IPS DF 19.7 (cell line): ENCODE measurements at regions not wholly inside any gene's neighbourhood (a gene's known extent, or its start where the extent isn't known, plus 50 kb on each side); places are given as distances from the start of the nearest gene placed in this dataset.

Experiments used
- DNase-seq: peaks from one replicate; pipeline ENCODE4 v3.0.0-alpha.2; 2013; ENCODE audit warnings: low read depth, low spot score

DNA sequence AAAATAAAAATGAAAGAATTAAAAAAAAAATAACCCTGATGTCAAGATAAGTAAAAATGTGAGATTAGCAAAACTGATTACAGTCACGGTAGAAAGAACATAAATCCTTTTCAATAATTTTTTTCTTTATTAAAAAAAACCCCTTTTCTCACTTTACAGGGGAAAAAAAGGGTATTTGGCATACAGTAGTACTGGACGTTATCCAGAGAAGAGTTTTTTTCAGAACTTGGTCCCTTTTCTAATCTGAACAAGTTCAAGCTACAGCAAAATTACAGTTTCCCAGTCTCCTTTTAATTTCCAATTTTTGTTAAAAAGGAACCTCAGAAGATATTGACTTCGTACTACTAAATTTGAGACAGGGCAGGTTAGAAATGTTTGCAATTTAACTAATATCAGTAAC, 134.7 kb upstream of the DCN start:
- DNase-seq = no peak

DNA sequence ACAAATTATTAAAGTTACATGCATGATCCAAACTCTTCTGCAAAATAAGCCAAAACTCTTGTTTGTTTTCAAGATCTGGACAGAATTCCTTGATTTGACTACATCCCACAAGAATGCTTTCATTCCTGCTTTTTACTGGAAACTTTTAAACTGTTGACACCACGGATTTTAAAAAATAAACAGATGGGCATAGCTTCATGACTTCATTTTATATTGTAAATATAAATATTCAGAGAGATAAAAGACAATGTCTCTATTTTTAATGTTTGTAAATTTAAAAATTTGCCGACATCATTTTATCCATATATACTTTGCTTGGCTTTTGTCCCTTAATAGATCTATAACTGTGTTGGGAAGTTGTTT, 134.3 kb upstream of the DCN start:
- no peak for DNase-seq

DNA sequence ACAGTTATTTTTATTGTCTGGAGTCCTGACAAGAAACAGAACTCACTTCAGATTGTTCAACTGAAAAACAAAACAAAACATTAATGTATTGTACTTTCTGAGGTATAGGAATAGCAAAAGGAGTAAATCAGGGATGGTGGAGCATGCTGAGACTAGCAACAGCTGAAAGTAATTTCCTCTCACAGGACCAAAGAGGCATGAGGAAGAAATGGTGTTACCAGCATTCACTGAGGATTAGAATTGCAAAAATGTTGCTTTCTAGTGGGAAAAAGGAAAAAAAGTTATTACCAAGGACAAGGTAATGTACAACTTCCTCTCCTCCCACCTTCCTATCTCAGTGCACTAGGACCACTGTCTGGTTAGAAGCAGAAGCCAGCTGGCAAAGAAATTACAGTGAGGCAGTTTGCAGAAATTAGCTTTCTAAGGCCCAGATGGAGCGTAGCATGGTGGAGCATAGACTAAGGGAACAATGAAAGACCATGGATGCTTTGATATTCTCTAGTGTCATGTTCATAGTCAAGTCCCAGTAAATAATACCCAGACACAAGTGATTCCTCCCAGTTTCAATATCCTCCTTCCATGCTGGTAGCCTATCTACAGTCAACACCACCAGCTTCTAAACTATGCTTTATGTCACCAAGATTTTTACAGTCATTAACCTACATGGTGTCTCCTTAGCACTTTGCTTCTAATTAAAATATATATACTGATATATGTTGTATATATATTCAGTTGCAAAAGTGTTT, 133.7 kb upstream of the DCN start:
- DNase-seq = no peak

DNA sequence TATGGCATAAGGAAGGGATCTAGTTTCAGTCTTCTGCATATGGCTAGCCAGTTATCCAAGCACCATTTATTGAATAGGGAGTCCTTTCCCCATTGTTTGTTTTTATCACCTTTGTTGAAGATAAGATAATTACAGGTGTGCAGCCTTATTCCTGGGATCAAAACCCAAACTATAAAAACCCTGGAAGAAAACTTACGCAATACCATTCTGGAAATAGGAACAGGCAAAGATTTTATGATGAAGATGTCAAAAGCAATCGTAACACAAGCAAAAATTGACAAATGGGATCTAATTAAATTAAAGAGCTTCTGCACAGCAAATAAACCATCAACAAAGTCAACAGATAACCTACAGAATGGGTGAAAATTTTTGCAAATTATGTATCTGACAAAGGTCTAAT, 128.5 kb upstream of the DCN start:
- no peak for DNase-seq

DNA sequence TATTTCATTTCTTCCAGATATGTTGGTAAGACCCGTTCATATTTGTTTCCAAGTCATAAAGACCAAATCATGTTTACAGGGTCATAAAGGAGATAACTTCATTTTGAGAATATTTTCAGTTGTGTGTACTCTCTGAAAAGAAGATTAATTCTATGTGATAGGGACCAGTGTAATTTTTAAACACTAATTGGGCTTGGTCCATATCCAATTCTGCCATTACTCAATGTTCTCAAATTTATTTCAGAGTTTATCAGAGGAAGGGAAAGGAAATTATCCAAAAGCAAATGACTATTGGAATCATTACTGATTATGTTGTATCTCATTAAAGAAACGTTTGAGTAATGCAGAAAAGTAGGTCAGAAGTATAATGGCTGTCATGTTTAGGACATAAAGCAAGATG, 126.8 kb upstream of the DCN start:
- DNase-seq = no peak

DNA sequence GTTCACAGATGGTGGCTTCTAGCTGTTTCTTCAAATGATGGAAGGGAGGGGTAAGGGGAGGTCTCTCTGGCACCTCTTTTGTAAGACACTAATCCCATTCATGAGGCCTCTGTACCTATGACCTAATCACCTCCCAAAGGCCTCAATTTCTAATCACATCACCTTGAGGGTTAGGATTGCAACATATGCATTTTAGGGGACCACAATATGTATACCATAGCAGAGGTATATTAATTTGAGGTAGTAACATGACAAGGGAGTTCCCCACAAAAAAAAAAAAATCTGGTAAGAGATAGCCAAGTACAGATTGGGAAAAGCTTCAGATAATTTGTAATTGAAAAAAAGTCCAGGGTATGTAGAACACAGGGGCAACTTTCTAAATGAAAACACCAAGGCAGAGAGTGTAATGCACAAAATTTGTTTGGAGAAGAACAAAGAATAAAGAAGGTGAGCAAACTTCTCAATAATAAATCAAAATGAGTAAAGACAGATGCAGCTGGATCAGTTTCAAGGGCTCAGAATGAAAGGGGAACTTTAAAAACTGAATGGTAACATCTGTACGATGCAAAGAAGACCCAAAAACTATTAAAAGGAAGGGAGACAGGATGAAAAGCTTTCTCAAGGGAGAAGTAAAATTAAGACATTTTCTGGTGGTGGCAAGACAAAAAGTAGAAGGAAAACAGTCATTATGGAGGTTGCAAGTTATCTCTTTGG, 125.5 kb upstream of the DCN start:
- DNase-seq = no peak

DNA sequence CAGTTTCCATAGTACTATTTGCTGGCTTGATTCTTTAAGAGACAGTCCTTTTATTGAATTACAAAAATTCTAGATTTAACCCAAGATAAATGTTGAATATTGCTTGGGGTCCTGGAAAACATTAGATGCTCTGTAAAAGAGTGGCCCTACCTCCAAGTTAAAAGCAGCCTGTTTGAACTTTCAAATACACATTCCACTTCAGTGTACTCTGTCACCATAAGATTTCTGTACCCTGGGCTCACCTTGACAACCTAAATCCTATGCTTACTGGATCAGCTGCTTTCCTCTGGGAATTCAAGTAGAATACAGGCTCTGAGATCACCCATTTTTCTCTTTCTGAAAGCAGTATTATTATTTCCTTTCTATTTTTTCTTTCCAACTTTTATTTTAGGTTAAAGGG, 107.7 kb upstream of the DCN start:
- DNase-seq = no peak

DNA sequence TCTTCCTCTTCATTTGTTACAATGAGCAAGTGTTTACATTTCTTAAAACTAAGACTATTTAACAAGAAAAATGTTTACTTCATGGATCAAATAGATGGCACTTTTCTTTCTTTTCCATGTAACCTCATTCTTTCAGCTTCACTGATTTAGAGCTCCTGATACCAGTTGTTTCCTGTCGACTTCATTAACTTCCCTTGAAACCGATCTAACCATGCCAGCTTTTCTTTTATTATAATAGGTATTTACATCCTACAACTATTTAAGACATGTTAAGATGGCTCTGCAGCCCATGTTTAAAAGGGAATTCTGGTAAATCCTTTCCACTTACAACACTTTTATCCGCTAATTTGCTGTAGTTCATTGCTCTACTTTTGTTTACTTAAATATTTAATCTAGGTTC, 107.3 kb upstream of the DCN start:
- DNase-seq = no peak

DNA sequence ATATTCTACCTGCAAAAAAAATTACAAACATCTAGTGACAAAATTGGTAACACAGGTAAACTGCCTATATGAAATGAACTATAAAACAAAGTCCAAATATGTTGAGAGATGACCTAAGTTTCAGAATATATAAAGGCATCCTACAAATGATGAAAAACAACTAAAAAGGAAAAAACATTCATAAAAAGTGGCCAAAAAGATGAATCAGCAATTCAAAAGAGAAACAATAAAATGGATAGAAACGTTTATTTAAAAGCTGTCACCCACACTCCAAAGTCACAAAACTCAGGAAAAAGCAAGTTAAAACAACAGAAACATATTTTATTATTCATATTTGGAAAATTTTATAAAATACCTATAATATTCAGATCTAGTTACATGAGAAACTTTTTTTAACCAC, 106.5 kb upstream of the DCN start:
- DNase-seq = no peak

DNA sequence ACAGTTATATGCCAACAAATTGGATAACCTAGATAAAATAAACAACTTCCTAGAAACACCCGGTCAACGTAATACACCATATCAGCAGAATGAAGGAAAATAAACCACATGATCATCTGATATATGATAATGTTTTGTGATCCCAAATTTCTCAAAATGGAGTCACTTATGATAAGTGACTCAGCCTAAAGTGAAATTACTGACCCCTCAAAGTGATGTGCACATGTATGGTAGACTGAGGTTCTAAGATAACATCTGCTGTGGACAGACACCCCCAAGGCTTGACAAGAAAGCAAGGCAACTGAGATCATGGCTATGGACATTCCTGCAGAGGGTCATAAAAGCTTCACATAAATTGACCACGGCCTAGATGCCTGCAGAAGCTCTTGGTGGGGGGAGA, 105.1 kb upstream of the DCN start:
- no peak for DNase-seq

DNA sequence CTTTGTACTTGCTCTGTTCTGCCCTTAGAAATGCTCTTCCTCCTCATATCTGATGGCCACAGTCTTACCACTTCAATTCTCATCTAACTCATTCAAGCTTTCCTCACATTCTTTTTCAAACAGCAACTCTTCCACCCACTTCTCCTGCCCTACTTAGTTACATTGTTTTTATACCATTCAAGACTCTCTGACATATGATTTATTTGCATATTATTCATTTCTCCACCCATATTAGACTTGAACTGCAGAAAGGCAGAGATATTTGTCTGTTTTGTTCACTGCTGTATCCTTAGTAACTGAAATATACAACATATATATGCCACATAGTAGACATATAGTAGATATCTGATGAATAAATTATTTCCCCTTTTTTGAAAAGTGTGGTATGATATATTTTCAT, 95.5 kb upstream of the DCN start:
- DNase-seq = no peak

DNA sequence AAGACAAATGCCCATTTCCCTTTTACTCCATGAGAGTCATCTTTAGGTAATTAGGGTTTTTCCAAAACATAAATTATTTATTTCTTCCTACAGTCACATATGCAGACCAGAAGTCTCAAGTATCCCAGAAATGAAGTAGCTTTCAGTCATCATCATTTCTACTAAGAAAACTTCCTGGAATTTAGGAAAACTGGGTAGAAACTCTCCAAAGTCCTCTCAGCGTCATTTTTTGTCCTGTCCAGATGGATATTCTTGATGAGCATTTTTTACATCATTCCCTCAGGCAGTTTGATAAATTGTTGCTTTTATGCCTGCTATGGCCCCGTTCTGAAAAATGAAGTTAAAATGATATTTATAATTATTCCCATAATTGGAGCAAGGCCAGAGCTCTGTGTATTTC, 93.9 kb upstream of the DCN start:
- DNase-seq = no peak

DNA sequence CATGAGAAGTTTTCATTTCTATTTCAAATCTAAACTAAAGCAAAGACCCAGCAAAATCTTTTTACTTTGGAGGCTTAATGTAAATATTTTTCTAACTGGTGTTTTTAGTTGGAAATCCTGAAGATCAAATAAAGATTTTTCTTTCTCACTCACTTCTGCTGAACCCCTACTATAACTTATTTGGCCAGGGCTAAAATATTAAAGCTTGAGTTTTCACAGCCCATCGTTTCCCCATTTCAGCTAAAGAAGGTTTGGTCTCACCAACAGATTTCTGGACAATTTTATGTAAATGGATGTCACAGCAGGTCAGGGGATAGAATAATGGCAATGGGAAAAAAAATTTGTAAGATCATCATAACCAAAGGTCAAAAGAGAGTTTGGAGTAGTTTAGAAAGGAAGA, 92.7 kb upstream of the DCN start:
- DNase-seq = no peak

DNA sequence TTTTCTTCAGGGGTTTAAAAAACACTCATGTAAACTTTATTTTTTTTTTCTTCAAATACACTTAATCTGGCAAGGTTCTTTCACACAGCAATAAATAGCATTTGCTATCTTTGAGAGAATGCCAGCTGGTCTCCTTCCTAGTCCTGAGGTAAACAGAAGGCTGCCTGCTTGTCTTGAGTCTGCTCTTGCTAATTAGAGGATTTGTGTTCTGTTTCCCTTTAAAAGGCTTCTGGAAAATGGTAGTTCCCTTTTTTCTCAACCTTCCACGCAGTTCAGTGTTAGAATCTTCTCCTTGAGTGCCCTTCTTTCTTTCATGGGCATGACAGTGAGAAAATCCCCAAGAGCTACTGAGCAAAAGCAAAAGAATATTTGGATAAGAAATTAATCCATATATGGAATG, 92.3 kb upstream of the DCN start:
- no peak for DNase-seq

DNA sequence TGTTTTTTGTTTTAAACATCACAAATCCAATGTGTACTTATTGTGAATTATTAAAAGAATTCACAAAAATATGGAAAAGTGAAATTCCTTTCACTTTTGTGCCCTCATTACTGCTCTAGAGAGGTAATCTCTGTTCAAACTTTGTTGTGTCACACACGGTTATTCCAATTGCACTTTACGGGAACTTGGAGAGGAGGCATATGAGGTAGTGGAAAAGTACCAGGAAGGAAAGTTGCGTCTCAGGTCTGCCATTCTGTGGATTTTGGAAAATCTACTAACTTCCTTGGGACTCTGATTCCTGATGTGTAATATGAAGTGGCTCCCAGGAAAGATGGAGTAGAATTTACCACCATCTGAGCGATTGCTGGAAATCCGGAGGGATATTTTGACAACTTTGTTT, 90.9 kb upstream of the DCN start:
- no peak for DNase-seq

DNA sequence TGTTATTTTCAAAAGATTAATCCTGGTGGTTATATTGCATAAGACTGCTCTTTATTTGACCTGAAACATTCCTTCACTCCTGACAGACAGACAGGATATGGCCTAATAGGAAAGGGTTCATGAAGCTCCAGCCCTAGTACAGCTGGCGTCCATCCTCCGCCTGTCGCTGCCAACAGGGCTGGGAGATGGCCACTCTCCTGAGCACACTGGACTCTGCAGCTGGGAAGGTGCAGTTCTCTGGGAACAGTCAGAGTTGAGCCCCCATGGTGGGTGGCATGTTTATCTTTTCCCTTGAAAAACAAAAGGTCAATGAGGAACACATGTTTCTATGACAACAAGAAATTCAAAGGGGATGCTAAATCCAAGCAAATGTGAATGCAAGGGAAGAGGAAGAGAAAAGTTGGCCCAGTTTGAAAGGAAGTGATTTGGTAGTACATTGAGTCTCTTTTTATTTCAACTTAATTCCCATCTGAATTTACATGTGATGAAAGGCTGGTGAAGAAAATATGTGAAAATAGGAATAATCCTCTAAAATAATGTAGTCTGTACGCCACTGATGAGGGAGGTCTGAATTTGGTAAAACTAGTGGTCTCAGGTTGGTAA, 89.9 kb upstream of the DCN start:
- DNase-seq = peak; percentile 30

DNA sequence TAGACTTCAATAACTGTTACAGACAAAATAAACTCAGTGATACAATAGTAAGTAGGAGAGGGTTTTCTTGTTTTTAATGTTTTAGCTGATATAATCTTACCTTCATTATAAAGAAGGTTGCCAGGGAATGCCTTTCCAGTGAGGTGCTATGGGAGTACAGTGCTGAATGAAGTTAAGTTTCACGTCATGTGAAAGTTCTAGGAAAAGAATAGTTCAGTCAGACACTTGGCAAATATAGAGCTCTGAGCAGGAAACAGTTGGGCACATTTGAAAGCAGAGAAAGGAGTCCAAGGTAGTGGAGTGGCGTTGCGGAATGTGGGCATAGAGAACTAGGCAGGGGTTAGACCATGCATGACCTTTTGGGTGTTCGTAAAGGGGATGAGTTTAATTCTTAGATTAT, 88.6 kb upstream of the DCN start:
- DNase-seq = no peak

DNA sequence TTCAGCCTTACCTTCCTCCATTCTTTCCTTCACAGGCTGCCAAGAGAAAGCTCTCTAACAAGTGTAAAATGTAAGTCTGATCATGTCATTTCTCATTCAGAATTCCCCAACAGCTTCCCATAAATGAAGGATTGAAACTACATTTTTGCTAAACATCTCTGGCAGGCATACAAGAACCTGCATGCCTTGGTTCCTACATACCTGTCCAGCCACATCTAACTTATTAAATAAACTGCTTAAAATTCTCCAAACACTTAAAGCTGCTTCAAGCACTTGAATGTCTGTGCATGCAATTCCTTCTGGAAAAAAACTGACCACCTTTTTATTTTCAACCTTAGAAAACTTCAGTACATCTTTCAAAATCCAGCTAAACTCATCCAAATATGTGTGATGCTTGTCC, 84.4 kb upstream of the DCN start:
- no peak for DNase-seq

DNA sequence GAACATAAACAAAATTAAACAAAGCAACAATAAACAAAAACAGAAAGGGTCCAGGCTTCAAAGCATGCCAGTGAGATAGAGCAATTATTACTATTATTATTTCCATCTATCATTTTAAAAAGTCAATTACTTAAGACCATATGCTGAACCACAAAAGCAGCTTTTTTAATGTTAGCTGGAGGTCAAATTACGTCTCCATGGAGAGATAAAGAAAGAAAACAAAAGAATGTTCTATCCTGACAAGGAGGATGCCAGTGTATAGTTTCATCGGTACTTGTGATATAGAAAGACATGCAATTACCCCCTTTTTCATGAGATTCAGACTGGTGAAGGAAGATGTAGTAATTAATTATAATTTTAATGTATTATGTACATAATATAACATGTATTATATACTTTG, 81.6 kb upstream of the DCN start:
- DNase-seq = no peak

DNA sequence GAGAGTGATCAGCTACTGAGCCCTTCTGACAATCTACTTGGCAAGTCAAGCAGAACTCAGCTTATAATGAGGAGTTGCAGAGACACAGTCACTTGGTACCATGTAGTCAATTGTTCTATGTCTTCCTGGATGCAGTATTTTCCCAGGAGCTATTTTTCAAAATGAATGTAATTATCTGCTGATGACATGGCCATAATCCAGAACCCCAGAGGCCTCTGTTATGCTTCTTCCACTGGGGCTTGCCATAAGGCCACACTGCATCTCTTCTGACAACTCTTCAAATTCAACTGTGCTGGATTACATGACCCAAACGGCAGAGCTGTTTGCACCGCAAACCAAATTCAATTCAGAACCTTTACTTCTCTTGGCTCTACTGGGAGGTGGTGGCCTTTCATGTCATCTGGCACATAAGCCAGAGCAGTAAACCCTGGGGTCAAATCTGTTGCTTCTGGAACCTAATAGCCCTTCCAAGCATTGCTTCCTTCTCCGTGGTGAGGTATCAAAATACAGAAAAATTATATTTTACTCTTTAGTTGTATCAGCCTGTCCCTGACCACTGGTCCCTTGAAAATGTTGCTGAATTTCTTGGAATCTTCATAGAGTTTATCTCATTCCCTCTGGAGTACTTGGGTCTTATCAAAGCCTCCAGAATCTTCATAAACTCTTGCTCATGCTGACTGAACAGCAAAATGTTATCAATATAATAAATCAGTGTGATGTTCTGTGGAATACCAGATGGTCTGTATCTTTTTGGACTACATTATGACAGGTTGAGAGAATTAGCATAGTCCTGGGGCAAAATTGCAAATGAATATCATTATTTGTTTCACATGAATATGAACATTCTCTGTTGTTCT, 79.4 kb upstream of the DCN start:
- no peak for DNase-seq

DNA sequence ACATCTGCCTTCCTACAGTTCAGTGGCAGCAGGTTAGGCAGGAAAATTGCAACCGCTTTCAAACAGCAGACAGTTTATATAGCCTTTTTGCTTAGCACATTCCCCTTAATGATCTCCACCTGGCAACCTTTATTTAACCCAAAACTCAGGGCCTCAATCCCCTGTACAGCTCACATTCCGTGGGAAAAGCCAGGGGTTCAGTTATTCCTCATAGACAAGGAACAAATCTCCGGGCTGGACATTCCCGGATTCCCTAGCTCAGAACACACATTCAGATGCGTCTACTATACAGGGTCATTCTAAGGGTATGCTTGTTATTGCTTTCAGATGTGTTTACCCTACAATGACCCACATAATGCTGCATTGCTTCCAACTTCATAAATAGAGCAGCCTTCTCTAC, 73.8 kb upstream of the DCN start:
- DNase-seq = no peak

DNA sequence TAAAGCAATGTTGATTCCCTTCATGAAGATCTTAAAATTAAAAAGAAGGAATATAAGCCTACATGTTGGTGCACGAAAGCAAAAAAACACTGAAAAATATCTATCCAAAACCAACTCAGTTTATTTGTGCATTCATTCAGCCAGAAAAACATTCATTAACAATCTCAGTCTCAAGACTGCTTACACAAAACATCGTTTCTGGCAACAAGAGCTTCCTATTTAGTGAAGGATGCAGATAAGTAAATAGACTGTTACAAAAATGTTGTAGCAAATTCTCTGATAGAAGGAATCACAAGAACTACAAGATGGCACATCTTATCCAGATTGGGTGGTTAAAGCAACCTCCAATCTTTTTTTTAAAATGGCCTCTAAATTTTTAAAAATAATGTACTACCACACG, 69.7 kb upstream of the DCN start:
- DNase-seq = no peak
